ENCODE measurements at regions not wholly inside any gene's neighbourhood (a gene's known extent, or its start where the extent isn't known, plus 50 kb on each side); places are given as distances from the start of the nearest gene placed in this dataset.

- TF ChIP-seq CTCF (IDR thresholded peaks at IDR 0.05; ENCODE audit: extremely low read depth in 1 of 2, insufficient read depth in 1 of 2, low read depth in 1 of 2, low read length in 2 of 2) (no peak), POLR2A (IDR thresholded peaks at IDR 0.05; ENCODE audit: low read depth, low read length) (no peak), EZH2 (IDR thresholded peaks at IDR 0.05; ENCODE audit: borderline replicate concordance, low read depth, low read length, severe bottlenecking) (no peak), MAX (IDR thresholded peaks at IDR 0.05; ENCODE audit: insufficient read depth, insufficient read length) (no peak), POLR2AphosphoS5 (IDR thresholded peaks at IDR 0.05; ENCODE audit: insufficient read depth, low read depth, low read length) (no peak), MYC (IDR thresholded peaks at IDR 0.05; ENCODE audit: low read depth, low read length) (no peak), FOS (IDR thresholded peaks at IDR 0.05; ENCODE audit: borderline replicate concordance, insufficient read depth, low read length) (no peak), GATA2 (IDR thresholded peaks at IDR 0.05; ENCODE audit: insufficient read depth, insufficient read length, low read depth, low read length) (no peak), JUN (IDR thresholded peaks at IDR 0.05; ENCODE audit: borderline replicate concordance, insufficient read depth, insufficient read length, low read depth) (no peak)
These were observed 326.7 kb upstream of the SUCLG2 start for GRCh38 chr3:67981077-67981476.

Measured in endothelial cell of umbilical vein (primary cell).